ENCODE measurements at regions not wholly inside any gene's neighbourhood (a gene's known extent, or its start where the extent isn't known, plus 50 kb on each side); places are given as distances from the start of the nearest gene placed in this dataset.

- no peak for TF ChIP-seq CTCF (IDR thresholded peaks at IDR 0.05)
- no peak for TF ChIP-seq POLR2A (IDR thresholded peaks at IDR 0.05)
- no peak for DNase-seq
- no peak for ATAC-seq
- Histone ChIP-seq H3K9me3 (no peaks in the 10 kb centered on the region), H3K27me3 (peaks cover 0 to 8% (median 0%) of the 10 kb centered on the region in 9 donors), H3K27ac (no peak overlapping the region), H3K36me3 (no peaks in the 10 kb centered on the region), H3K4me1 (no peaks in the 10 kb centered on the region), H3K4me3 (no peak overlapping the region)
- intact Hi-C loops (cut with DNase I), result no loop called here
- WGBS, 4 donors, result 25 to 32% (median 28%) methylated on average over 5 of the region's 5 CpGs
Observed at GRCh38 chr20:54843865-54844264, 368.5 kb downstream of the DOK5 start.

- DNase-seq (no peak), ATAC-seq (no peak)
- no peaks in the 10 kb centered on the region for H3K4me1 ChIP-seq
- TF ChIP-seq POLR2A (IDR thresholded peaks at IDR 0.05), result no peak
- no peak for TF ChIP-seq CTCF (IDR thresholded peaks at IDR 0.05)
- no peak overlapping the region for H3K4me3 ChIP-seq
- H3K27ac ChIP-seq, result no peak overlapping the region
- WGBS, 4 donors, result 77 to 88% (median 87%) methylated on average over 1 of the region's 1 CpG
- H3K9me3 ChIP-seq, result no peaks in the 10 kb centered on the region
- peaks cover 0 to 8% (median 0%) of the 10 kb centered on the region in 9 donors for H3K27me3 ChIP-seq
- intact Hi-C loops (cut with DNase I), result no loop called here
- no peaks in the 10 kb centered on the region for H3K36me3 ChIP-seq
Observed at GRCh38 chr20:54843431-54843830, 368.0 kb downstream of the DOK5 start.

- ATAC-seq (no peak), DNase-seq (no peak)
- H3K27ac ChIP-seq, result no peak overlapping the region
- no peaks in the 10 kb centered on the region for H3K36me3 ChIP-seq
- H3K27me3 ChIP-seq, result peaks cover 0 to 4% (median 0%) of the 10 kb centered on the region in 9 donors
- H3K4me3 ChIP-seq, result no peak overlapping the region
- WGBS, 4 donors, result 68 to 79% (median 74%) methylated on average over 6 of the region's 6 CpGs
- no peak for TF ChIP-seq POLR2A (IDR thresholded peaks at IDR 0.05)
- no peak for TF ChIP-seq CTCF (IDR thresholded peaks at IDR 0.05)
- no peaks in the 10 kb centered on the region for H3K9me3 ChIP-seq
- H3K4me1 ChIP-seq, result no peaks in the 10 kb centered on the region
- intact Hi-C loops (cut with DNase I), result no loop called here
Observed at GRCh38 chr20:54839224-54839623, 363.8 kb downstream of the DOK5 start.

- no peak for TF ChIP-seq CTCF (IDR thresholded peaks at IDR 0.05)
- no peak for TF ChIP-seq POLR2A (IDR thresholded peaks at IDR 0.05)
- WGBS, 4 donors, result 52 to 60% (median 59%) methylated on average over 4 of the region's 4 CpGs
Observed at GRCh38 chr20:54837226-54837625, 361.8 kb downstream of the DOK5 start.

More at GRCh38 chr20:54837226-54837625, 361.8 kb downstream of the DOK5 start:
- Histone ChIP-seq H3K4me3 (no peak overlapping the region), H3K27ac (no peak overlapping the region), H3K9me3 (no peaks in the 10 kb centered on the region), H3K27me3 (peaks cover 0 to 4% (median 0%) of the 10 kb centered on the region in 9 donors), H3K4me1 (no peaks in the 10 kb centered on the region), H3K36me3 (no peaks in the 10 kb centered on the region)
- intact Hi-C loops (cut with DNase I), result no loop called here
- no peak for DNase-seq
- ATAC-seq, result no peak
